Neuronal stem cell (in vitro differentiated cells): ENCODE measurements at regions not wholly inside any gene's neighbourhood (a gene's known extent, or its start where the extent isn't known, plus 50 kb on each side); places are given as distances from the start of the nearest gene placed in this dataset.

Experiments
- DNase-seq: peaks from one replicate; pipeline ENCODE4 v3.0.0-alpha.2; 2013; ENCODE audit warnings: low spot score
- H2AFZ ChIP-seq: one replicate; pipeline ENCODE4 v1.6.1; 2013; ENCODE audit warnings: mild to moderate bottlenecking, low read length, inconsistent platforms
- H2AK5ac ChIP-seq: 2 replicates; pipeline ENCODE4 v1.6.1; 2013; ENCODE audit warnings: low read depth, mild to moderate bottlenecking, inconsistent platforms, low read length, moderate library complexity, mixed read lengths
- H2BK120ac ChIP-seq: 2 replicates; pipeline ENCODE4 v1.6.1; 2013; ENCODE audit warnings: low read depth, mild to moderate bottlenecking, inconsistent platforms, low read length, moderate library complexity, mixed read lengths
- H2BK12ac ChIP-seq: one replicate; pipeline ENCODE4 v1.6.1; 2013; ENCODE audit warnings: low read length, inconsistent platforms
- H2BK15ac ChIP-seq: 2 replicates; pipeline ENCODE4 v1.6.1; 2013; ENCODE audit warnings: mild to moderate bottlenecking, low read length, inconsistent platforms, mixed read lengths
- H2BK5ac ChIP-seq: one replicate; pipeline ENCODE4 v1.6.1; 2013; ENCODE audit warnings: inconsistent platforms, mild to moderate bottlenecking, low read length, moderate library complexity
- H3K14ac ChIP-seq: one replicate; pipeline ENCODE4 v1.6.1; 2013; ENCODE audit warnings: low read length, inconsistent platforms
- H3K18ac ChIP-seq: 2 replicates; pipeline ENCODE4 v1.6.1; 2013; ENCODE audit warnings: low read length, inconsistent platforms
- H3K23ac ChIP-seq: 2 replicates; pipeline ENCODE4 v1.6.1; 2013; ENCODE audit warnings: low read depth, mild to moderate bottlenecking, mixed read lengths, low read length, inconsistent platforms; ENCODE audit not compliant: poor library complexity
- H3K27ac ChIP-seq: replicated peaks from 3 replicates; pipeline ENCODE4 v1.5.1; 2013; ENCODE audit warnings: low read length, inconsistent platforms
- H3K27me3 ChIP-seq, 3 experiments: 2 replicates each; pipeline ENCODE4 v1.6.1; 2013; ENCODE audit warnings: low read length in 3 of 3, mild to moderate bottlenecking in 2 of 3, inconsistent platforms in 1 of 3, low read depth in 1 of 3, mixed read lengths in 1 of 3, moderate library complexity in 1 of 3; ENCODE audit not compliant: control insufficient read depth in 3 of 3, insufficient read depth in 3 of 3
- H3K36me3 ChIP-seq, 2 donors: replicated peaks in 1 of 2; 2 replicates each; pipeline ENCODE4 v1.6.1; 2013; ENCODE audit warnings: low read length in 2 of 2; ENCODE audit not compliant: control insufficient read depth in 2 of 2, insufficient read depth in 2 of 2
- H3K4ac ChIP-seq: 2 replicates; pipeline ENCODE4 v1.6.1; 2013; ENCODE audit warnings: inconsistent platforms, mild to moderate bottlenecking, low read length, moderate library complexity
- H3K4me1 ChIP-seq, 2 donors: 1 replicate in 1 of 2; 2 replicates in 1 of 2; pipeline ENCODE4 v1.6.1; 2013; ENCODE audit warnings: low read length in 2 of 2, low read depth in 1 of 2; ENCODE audit not compliant: control insufficient read depth in 2 of 2, insufficient read depth in 1 of 2
- H3K4me2 ChIP-seq: one replicate; pipeline ENCODE4 v1.6.1; 2013; ENCODE audit warnings: mild to moderate bottlenecking, low read length, inconsistent platforms; ENCODE audit not compliant: insufficient read depth, poor library complexity, severe bottlenecking
- H3K4me3 ChIP-seq, 2 donors: 2 replicates each; pipeline ENCODE4 v1.5.1; 2013; ENCODE audit warnings: low read length in 2 of 2, mild to moderate bottlenecking in 2 of 2, inconsistent platforms in 1 of 2, moderate library complexity in 1 of 2
- H3K79me1 ChIP-seq: one replicate; pipeline ENCODE4 v1.6.1; 2013; ENCODE audit warnings: low read depth, mild to moderate bottlenecking, inconsistent platforms, low read length, moderate library complexity
- H3K9ac ChIP-seq: one replicate; pipeline ENCODE4 v1.6.1; 2013; ENCODE audit warnings: mild to moderate bottlenecking, low read depth, low read length, inconsistent platforms; ENCODE audit not compliant: poor library complexity
- H3K9me3 ChIP-seq, 2 donors: replicated peaks in 1 of 2; 2 replicates each; pipeline versions ENCODE3 to v1.6.1; 2013; ENCODE audit warnings: low read length in 2 of 2, mild to moderate bottlenecking in 2 of 2, inconsistent platforms in 1 of 2, low read depth in 1 of 2, mixed read lengths in 1 of 2, moderate library complexity in 1 of 2; ENCODE audit not compliant: control insufficient read depth in 2 of 2, insufficient read depth in 1 of 2
- H4K8ac ChIP-seq: one replicate; pipeline ENCODE4 v1.6.1; 2013; ENCODE audit warnings: low read depth, mild to moderate bottlenecking, inconsistent platforms, low read length, moderate library complexity
- H4K91ac ChIP-seq: one replicate; pipeline ENCODE4 v1.6.1; 2013; ENCODE audit warnings: low read length, low read depth, mild to moderate bottlenecking, inconsistent platforms; ENCODE audit not compliant: poor library complexity
- WGBS, 2 donors: extraction: QIAGEN DNeasy Blood & Tissue Kit; methylation state at CpG; one replicate each; pipeline ENCODE4 v1.1.7; 2013; ENCODE audit warnings: missing lambda C conversion rate in 2 of 2, mixed read lengths in 1 of 2; ENCODE audit not compliant: insufficient read length in 2 of 2, insufficient replicate concordance in 1 of 2; ENCODE audit errors: extremely low coverage in 2 of 2; 5-methylcytosine and 5-hydroxymethylcytosine counted together

GRCh38 chr14:42378880-42379279, 772.2 kb downstream of the LRFN5 start:
- Histone ChIP-seq H3K79me1 (no peaks in the 10 kb centered on the region), H3K4me3 (no peak overlapping the region), H4K91ac (no peak overlapping the region), H3K27ac (no peak overlapping the region), H3K27me3 (no peaks in the 10 kb centered on the region), H2BK12ac (no peak overlapping the region), H2BK120ac (no peak overlapping the region), H3K4ac (no peak overlapping the region), H3K23ac (no peak overlapping the region), H2AK5ac (no peak overlapping the region), H2BK15ac (no peak overlapping the region), H2AFZ (no peak overlapping the region), H3K4me2 (no peak overlapping the region), H3K36me3 (no peaks in the 10 kb centered on the region), H3K9me3 (no peaks in the 10 kb centered on the region), H4K8ac (no peak overlapping the region), H2BK5ac (no peak overlapping the region), H3K4me1 (no peaks in the 10 kb centered on the region), H3K9ac (peak overlapping the region; percentile 64), H3K18ac (no peak overlapping the region), H3K14ac (peak overlapping the region; percentile 67)
- no CpG with 5 or more reads among the region's 4 CpGs for WGBS, 2 donors
- no peak for DNase-seq

GRCh38 chr14:42378274-42378673, 771.6 kb downstream of the LRFN5 start:
- H2BK5ac ChIP-seq: no peak overlapping the region
- no peak overlapping the region for H2AFZ ChIP-seq
- H3K18ac ChIP-seq: no peak overlapping the region
- no peak overlapping the region for H2AK5ac ChIP-seq
- no CpG with 5 or more reads among the region's 3 CpGs for WGBS, 2 donors
- H3K4me1 ChIP-seq: no peaks in the 10 kb centered on the region
- H4K91ac ChIP-seq: no peak overlapping the region
- H3K4me3 ChIP-seq: no peak overlapping the region
- no peak for DNase-seq
- H3K27me3 ChIP-seq: no peaks in the 10 kb centered on the region
- no peak overlapping the region for H2BK15ac ChIP-seq
- no peaks in the 10 kb centered on the region for H3K36me3 ChIP-seq
- no peaks in the 10 kb centered on the region for H3K9me3 ChIP-seq
- H3K4me2 ChIP-seq: no peak overlapping the region
- H3K9ac ChIP-seq: no peak overlapping the region
- no peak overlapping the region for H4K8ac ChIP-seq
- H3K14ac ChIP-seq: no peak overlapping the region
- H2BK120ac ChIP-seq: no peak overlapping the region
- no peak overlapping the region for H3K4ac ChIP-seq
- no peak overlapping the region for H3K27ac ChIP-seq
- no peak overlapping the region for H2BK12ac ChIP-seq
- no peaks in the 10 kb centered on the region for H3K79me1 ChIP-seq
- H3K23ac ChIP-seq: no peak overlapping the region

DNA sequence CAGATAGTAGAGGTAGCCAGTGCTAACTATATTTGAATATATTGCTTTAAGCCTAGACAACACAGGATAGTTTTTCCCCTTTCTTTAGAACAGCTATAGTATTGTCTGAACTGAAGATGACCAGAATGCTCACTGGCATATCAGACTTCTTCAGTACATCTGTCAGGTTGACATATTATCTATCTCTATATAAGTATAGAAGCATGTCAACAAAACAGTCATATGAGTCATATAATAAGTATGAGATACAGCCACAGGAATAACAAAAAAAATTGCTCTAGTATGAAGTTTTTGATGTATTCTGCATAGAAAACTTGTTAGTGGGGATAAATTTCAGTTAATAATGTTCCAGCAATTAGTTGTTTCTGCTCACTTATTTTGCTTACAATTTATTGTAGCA, 767.7 kb downstream of the LRFN5 start:
- Histone ChIP-seq H2BK15ac (no peak overlapping the region), H2BK12ac (no peak overlapping the region), H2AFZ (no peak overlapping the region), H2AK5ac (no peak overlapping the region), H3K4me1 (no peaks in the 10 kb centered on the region), H2BK120ac (no peak overlapping the region), H3K9me3 (no peaks in the 10 kb centered on the region), H2BK5ac (no peak overlapping the region), H3K23ac (no peak overlapping the region), H3K4me3 (no peak overlapping the region), H3K4ac (no peak overlapping the region), H3K27ac (no peak overlapping the region), H3K18ac (no peak overlapping the region), H4K91ac (no peak overlapping the region), H3K36me3 (no peaks in the 10 kb centered on the region), H3K9ac (no peak overlapping the region), H3K14ac (no peak overlapping the region), H3K79me1 (no peaks in the 10 kb centered on the region), H4K8ac (no peak overlapping the region), H3K4me2 (no peak overlapping the region), H3K27me3 (no peaks in the 10 kb centered on the region)
- no peak for DNase-seq

GRCh38 chr14:42370056-42370455, 763.4 kb downstream of the LRFN5 start:
- Histone ChIP-seq H4K8ac (no peak overlapping the region), H2AFZ (no peak overlapping the region), H2BK5ac (no peak overlapping the region), H2BK12ac (no peak overlapping the region), H3K14ac (no peak overlapping the region), H3K23ac (no peak overlapping the region), H2AK5ac (no peak overlapping the region), H3K9me3 (no peaks in the 10 kb centered on the region), H3K9ac (no peak overlapping the region), H3K27me3 (no peaks in the 10 kb centered on the region), H3K36me3 (no peaks in the 10 kb centered on the region), H2BK15ac (no peak overlapping the region), H3K27ac (no peak overlapping the region), H3K4ac (no peak overlapping the region), H3K18ac (no peak overlapping the region), H3K4me1 (no peaks in the 10 kb centered on the region), H2BK120ac (no peak overlapping the region), H3K4me2 (no peak overlapping the region), H3K4me3 (no peak overlapping the region), H3K79me1 (no peaks in the 10 kb centered on the region), H4K91ac (no peak overlapping the region)
- DNase-seq: no peak
- WGBS, 2 donors: no CpG with 5 or more reads among the region's 1 CpG
